IMR-90 (cell line): ENCODE measurements at regions not wholly inside any gene's neighbourhood (a gene's known extent, or its start where the extent isn't known, plus 50 kb on each side); places are given as distances from the start of the nearest gene placed in this dataset.

ENCODE experiments used
- ATAC-seq: fragments of 200-7000 bp; cut with Tn5 transposase; 2 replicates; pipeline ENCODE4 v1.9.1; 2020; ENCODE audit warnings: low read depth, mild to moderate bottlenecking, moderate library complexity
- BruUV-seq: library from RNA; stranded (reverse); fragments of 400-500 nt; replicated peaks from 2 replicates; lab custom pipeline; 2021; lab: Mats Ljungman, UMichigan
- CTCF ChIA-PET: fragments of 300-600 bp; formaldehyde crosslinking; extraction: SDS; loops from one replicate; lab custom pipeline; 2021; ENCODE audit warnings: antibody characterized with exemption; lab: Yijun Ruan, JAX
- POLR2A ChIA-PET: fragments of 300-600 bp; sonication (Branson Sonifier 250); formaldehyde crosslinking; loops from one replicate; lab custom pipeline; 2022; ENCODE audit warnings: antibody characterized with exemption; ENCODE audit not compliant: unreplicated experiment; lab: Charles Lee
- DNase-seq: peaks from one replicate; pipeline ENCODE4 v3.0.0; 2013
- H2AFZ ChIP-seq: replicated peaks from 2 replicates; pipeline ENCODE3; 2013; ENCODE audit warnings: low read length, mild to moderate bottlenecking; ENCODE audit not compliant: poor library complexity
- H2AK5ac ChIP-seq: 2 replicates; pipeline ENCODE4 v1.6.1; 2013; ENCODE audit warnings: low read depth, low read length, inconsistent platforms
- H2AK9ac ChIP-seq: replicated peaks from 2 replicates; pipeline ENCODE3; 2013; ENCODE audit warnings: mild to moderate bottlenecking, low read depth, low read length, moderate library complexity; ENCODE audit not compliant: poor library complexity
- H2BK120ac ChIP-seq: 2 replicates; pipeline ENCODE4 v1.6.1; 2013; ENCODE audit warnings: low read depth, low read length, inconsistent platforms
- H2BK15ac ChIP-seq: 3 replicates; pipeline ENCODE4 v1.6.1; 2013; ENCODE audit warnings: low read depth, low read length, inconsistent platforms
- H2BK20ac ChIP-seq: 2 replicates; pipeline ENCODE4 v1.6.1; 2013; ENCODE audit warnings: low read depth, mild to moderate bottlenecking, inconsistent platforms, low read length, moderate library complexity
- H2BK5ac ChIP-seq: 2 replicates; pipeline ENCODE4 v1.6.1; 2013; ENCODE audit warnings: mild to moderate bottlenecking, low read depth, low read length, inconsistent platforms; ENCODE audit not compliant: poor library complexity, severe bottlenecking
- H3K14ac ChIP-seq: replicated peaks from 2 replicates; pipeline ENCODE4 v1.6.1; 2013; ENCODE audit warnings: low read depth, low read length, inconsistent platforms
- H3K18ac ChIP-seq: 2 replicates; pipeline ENCODE4 v1.6.1; 2013; ENCODE audit warnings: low read depth, low read length, control low read depth
- H3K23ac ChIP-seq: 2 replicates; pipeline ENCODE4 v1.6.1; 2013; ENCODE audit warnings: low read depth, low read length, inconsistent platforms
- H3K27ac ChIP-seq: 2 replicates; pipeline ENCODE4 v1.5.1; 2013; ENCODE audit warnings: mild to moderate bottlenecking, control low read depth, low read length; ENCODE audit not compliant: insufficient read depth
- H3K27me3 ChIP-seq: 2 replicates; pipeline ENCODE4 v1.6.1; 2013; ENCODE audit warnings: low read length; ENCODE audit not compliant: control insufficient read depth, insufficient read depth
- H3K36me3 ChIP-seq: 2 replicates; pipeline ENCODE4 v1.6.1; 2013; ENCODE audit warnings: low read length, mixed read lengths; ENCODE audit not compliant: control insufficient read depth, insufficient read depth
- H3K4ac ChIP-seq: 2 replicates; pipeline ENCODE4 v1.6.1; 2013; ENCODE audit warnings: low read depth, low read length, inconsistent platforms
- H3K4me1 ChIP-seq: 2 replicates; pipeline ENCODE4 v1.6.1; 2013; ENCODE audit warnings: low read length, mixed read lengths; ENCODE audit not compliant: control insufficient read depth, insufficient read depth
- H3K4me2 ChIP-seq: 2 replicates; pipeline ENCODE4 v1.6.1; 2013; ENCODE audit warnings: low read depth, mild to moderate bottlenecking, control low read depth, low read length, moderate library complexity
- H3K4me3 ChIP-seq: 2 replicates; pipeline ENCODE4 v1.5.1; 2013; ENCODE audit warnings: low read depth, mild to moderate bottlenecking, control low read depth, low read length, moderate library complexity; ENCODE audit not compliant: insufficient read depth
- H3K56ac ChIP-seq: 2 replicates; pipeline ENCODE4 v1.6.1; 2013; ENCODE audit warnings: low read length, inconsistent platforms; ENCODE audit not compliant: insufficient read depth; ENCODE audit errors: extremely low read depth
- H3K79me1 ChIP-seq, 2 experiments: 2 replicates each; pipeline ENCODE4 v1.6.1; 2013; ENCODE audit warnings: low read length in 2 of 2, inconsistent platforms in 1 of 2, low read depth in 1 of 2
- H3K9ac ChIP-seq: 2 replicates; pipeline ENCODE4 v1.6.1; 2013; ENCODE audit warnings: low read depth, low read length, control low read depth
- H3K9me1 ChIP-seq: 2 replicates; pipeline ENCODE4 v1.6.1; 2013; ENCODE audit warnings: low read length, inconsistent platforms; ENCODE audit not compliant: insufficient read depth
- H3K9me3 ChIP-seq: 2 replicates; pipeline ENCODE4 v1.6.1; 2013; ENCODE audit warnings: low read length; ENCODE audit not compliant: control insufficient read depth, insufficient read depth
- H4K20me1 ChIP-seq: 2 replicates; pipeline ENCODE4 v1.6.1; 2013; ENCODE audit warnings: low read length, inconsistent platforms; ENCODE audit not compliant: insufficient read depth
- H4K5ac ChIP-seq: 2 replicates; pipeline ENCODE4 v1.6.1; 2013; ENCODE audit warnings: mild to moderate bottlenecking, low read depth, low read length, control low read depth
- H4K8ac ChIP-seq, 2 experiments: 2 replicates each; pipeline ENCODE4 v1.6.1; 2013; ENCODE audit warnings: low read depth in 2 of 2, low read length in 2 of 2, control low read depth in 1 of 2, inconsistent platforms in 1 of 2
- H4K91ac ChIP-seq: 2 replicates; pipeline ENCODE4 v1.6.1; 2013; ENCODE audit warnings: low read depth, low read length, inconsistent platforms; ENCODE audit not compliant: insufficient read depth
- BHLHE40 ChIP-seq: fragments of 150-350 bp; IDR thresholded peaks from 2 replicates; pipeline ENCODE4 v1.6.1; 2016; ENCODE audit warnings: mild to moderate bottlenecking, low read depth, low read length
- CEBPB ChIP-seq: IDR thresholded peaks from 2 replicates; pipeline ENCODE4 v1.6.1; 2012; ENCODE audit warnings: low read depth, low read length, improper control_type of control experiment
- CHD1 ChIP-seq: IDR thresholded peaks from 2 replicates; pipeline ENCODE4 v1.6.1; 2012; ENCODE audit warnings: low read depth, low read length, improper control_type of control experiment
- CTCF ChIP-seq: conservative IDR thresholded peaks from 2 replicates; pipeline ENCODE4 v1.5.1; 2012; ENCODE audit warnings: mild to moderate bottlenecking, low read depth, low read length, improper control_type of control experiment
- ELK1 ChIP-seq: fragments of 150-350 bp; IDR thresholded peaks from 2 replicates; pipeline ENCODE4 v1.6.1; 2016; ENCODE audit warnings: low read depth, mild to moderate bottlenecking, low read length, moderate library complexity, borderline replicate concordance
- FOS ChIP-seq: fragments of 150-350 bp; IDR thresholded peaks from 2 replicates; pipeline ENCODE4 v1.6.1; 2016; ENCODE audit warnings: low read depth, low read length
- MAFK ChIP-seq: IDR thresholded peaks from 2 replicates; pipeline ENCODE4 v1.6.1; 2012; ENCODE audit warnings: low read depth, low read length, improper control_type of control experiment
- MAZ ChIP-seq: IDR thresholded peaks from 2 replicates; pipeline ENCODE4 v1.6.1; 2012; ENCODE audit warnings: low read depth, mild to moderate bottlenecking, low read length, improper control_type of control experiment, moderate library complexity, borderline replicate concordance
- MXI1 ChIP-seq: IDR thresholded peaks from 2 replicates; pipeline ENCODE4 v1.6.1; 2012; ENCODE audit warnings: low read depth, mild to moderate bottlenecking, low read length, moderate library complexity, borderline replicate concordance
- NFE2L2 ChIP-seq: fragments of 150-350 bp; IDR thresholded peaks from 2 replicates; pipeline ENCODE4 v1.6.1; 2016; ENCODE audit warnings: low read depth, mild to moderate bottlenecking, low read length
- POLR2A ChIP-seq: IDR thresholded peaks from 2 replicates; pipeline ENCODE4 v1.6.1; 2012; ENCODE audit warnings: mild to moderate bottlenecking, low read depth, low read length
- RAD21 ChIP-seq: IDR thresholded peaks from 2 replicates; pipeline ENCODE4 v1.6.1; 2012; ENCODE audit warnings: low read length, improper control_type of control experiment
- RCOR1 ChIP-seq: IDR thresholded peaks from 2 replicates; pipeline ENCODE4 v1.6.1; 2012; ENCODE audit warnings: mild to moderate bottlenecking, low read length, improper control_type of control experiment; ENCODE audit not compliant: insufficient replicate concordance
- RFX5 ChIP-seq: IDR thresholded peaks from 2 replicates; pipeline ENCODE4 v1.8.0; 2012; ENCODE audit warnings: low read depth, mild to moderate bottlenecking, low read length, moderate library complexity
- SMC3 ChIP-seq: fragments of 150-350 bp; IDR thresholded peaks from 2 replicates; pipeline ENCODE4 v1.6.1; 2016; ENCODE audit warnings: low read depth, mild to moderate bottlenecking, antibody characterized with exemption, low read length, moderate library complexity
- WGBS, 2 experiments: methylation state at CpG; one replicate each; pipeline versions ENCODE4 v1.1.5 to v1.1.7; 2013; ENCODE audit warnings: missing lambda C conversion rate in 2 of 2; ENCODE audit not compliant: insufficient read length in 1 of 2; ENCODE audit errors: extremely low coverage in 2 of 2; 5-methylcytosine and 5-hydroxymethylcytosine counted together
- dilution Hi-C: fragments of 300-500 bp; cut with HindIII; formaldehyde crosslinking; loops from one replicate; pipeline ENCODE4 v1.14.3; 2018; ENCODE audit warnings: low sequenced_read_pairs; ENCODE audit not compliant: unreplicated experiment
- in situ Hi-C: fragments of 300-500 bp; cut with MboI; formaldehyde crosslinking; loops from 3 replicates; pipeline ENCODE4 v1.14.3; 2019; ENCODE audit warnings: low sequenced_read_pairs, inconsistent platforms, mixed read lengths
- intact Hi-C: fragments of 100-400 bp; cut with micrococcal nuclease; formaldehyde crosslinking; loops from 2 replicates; pipeline ENCODE4 v1.10.0; 2022
- TF ChIP-seq, protein P1 (sequence below): fragments of 150-350 bp; IDR thresholded peaks from 2 replicates; pipeline ENCODE4 v1.6.1; 2017; ENCODE audit warnings: mild to moderate bottlenecking, antibody characterized with exemption, low read length, low read depth

DNA sequence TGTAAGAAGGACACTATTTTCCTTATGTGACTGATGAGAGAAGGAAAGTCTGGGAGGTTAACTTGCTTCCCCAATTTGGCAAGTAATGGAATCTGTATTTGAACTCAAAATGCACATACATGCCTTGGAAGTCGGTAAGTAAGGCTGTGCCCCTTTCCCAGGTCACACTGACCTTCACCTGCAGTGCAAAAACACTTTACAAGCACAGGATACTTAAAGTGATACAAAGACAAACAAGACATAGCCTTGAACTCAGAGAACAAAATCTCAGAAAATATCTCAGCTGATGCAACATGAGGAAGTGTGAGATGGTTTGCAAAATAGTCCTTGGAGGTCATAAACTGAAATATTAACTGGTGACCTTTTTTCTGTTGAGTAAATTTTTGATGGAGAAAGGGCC lies 251.1 kb downstream of the RAB38 start:
- in situ Hi-C loops = no loop called here

More for the DNA sequence above, 251.1 kb downstream of the RAB38 start:
- dilution Hi-C loops = no loop called here
- no peak overlapping the region for H4K8ac ChIP-seq
- TF ChIP-seq CEBPB = no peak
- TF ChIP-seq FOS = no peak
- no peak for TF ChIP-seq MAZ
- TF ChIP-seq POLR2A = no peak
- TF ChIP-seq MXI1 = no peak
- no peak for TF ChIP-seq RFX5
- no peak for TF ChIP-seq RAD21
- TF ChIP-seq SMC3 = no peak
- no peak for TF ChIP-seq RCOR1
- TF ChIP-seq, protein P1, sequence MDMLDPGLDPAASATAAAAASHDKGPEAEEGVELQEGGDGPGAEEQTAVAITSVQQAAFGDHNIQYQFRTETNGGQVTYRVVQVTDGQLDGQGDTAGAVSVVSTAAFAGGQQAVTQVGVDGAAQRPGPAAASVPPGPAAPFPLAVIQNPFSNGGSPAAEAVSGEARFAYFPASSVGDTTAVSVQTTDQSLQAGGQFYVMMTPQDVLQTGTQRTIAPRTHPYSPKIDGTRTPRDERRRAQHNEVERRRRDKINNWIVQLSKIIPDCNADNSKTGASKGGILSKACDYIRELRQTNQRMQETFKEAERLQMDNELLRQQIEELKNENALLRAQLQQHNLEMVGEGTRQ = no peak
- no peak for TF ChIP-seq CHD1
- TF ChIP-seq MAFK = no peak
- TF ChIP-seq CTCF = no peak
- TF ChIP-seq BHLHE40 = no peak
- no peak for TF ChIP-seq ELK1
- no peak for TF ChIP-seq NFE2L2
- BruUV-seq = no TSS peak
- ChIA-PET CTCF (no interaction called here), POLR2A (no interaction called here)
- H4K5ac ChIP-seq = no peak overlapping the region
- no peak overlapping the region for H3K9ac ChIP-seq
- H3K56ac ChIP-seq = no peak overlapping the region
- DNase-seq (no peak), ATAC-seq (no peak)
- no peaks in the 10 kb centered on the region; the same call in 1 of the 2 replicates for H3K27me3 ChIP-seq
- H3K4ac ChIP-seq = no peak overlapping the region
- no peaks in the 10 kb centered on the region for H3K36me3 ChIP-seq
- H2BK20ac ChIP-seq = no peak overlapping the region
- no peak overlapping the region for H2BK120ac ChIP-seq
- H3K4me3 ChIP-seq = no peak overlapping the region
- no peaks in the 10 kb centered on the region for H3K79me1 ChIP-seq
- no CpG with 5 or more reads among the region's 1 CpG for WGBS, 2 experiments
- H2AK9ac ChIP-seq = no peak overlapping the region
- H2BK5ac ChIP-seq = no peak overlapping the region
- H3K9me3 ChIP-seq = no peaks in the 10 kb centered on the region
- no peak overlapping the region for H2BK15ac ChIP-seq
- intact Hi-C loops = no loop called here
- no peak overlapping the region for H3K14ac ChIP-seq
- no peak overlapping the region for H2AFZ ChIP-seq
- H3K9me1 ChIP-seq = no peaks in the 10 kb centered on the region
- H4K20me1 ChIP-seq = no peaks in the 10 kb centered on the region
- no peak overlapping the region for H4K91ac ChIP-seq
- H3K27ac ChIP-seq = no peak overlapping the region
- no peak overlapping the region for H3K18ac ChIP-seq
- H2AK5ac ChIP-seq = no peak overlapping the region
- H3K4me2 ChIP-seq = no peak overlapping the region
- H3K4me1 ChIP-seq = no peaks in the 10 kb centered on the region
- H3K23ac ChIP-seq = no peak overlapping the region
